ENCODE measurements at regions not wholly inside any gene's neighbourhood (a gene's known extent, or its start where the extent isn't known, plus 50 kb on each side); places are given as distances from the start of the nearest gene placed in this dataset.

DNA sequence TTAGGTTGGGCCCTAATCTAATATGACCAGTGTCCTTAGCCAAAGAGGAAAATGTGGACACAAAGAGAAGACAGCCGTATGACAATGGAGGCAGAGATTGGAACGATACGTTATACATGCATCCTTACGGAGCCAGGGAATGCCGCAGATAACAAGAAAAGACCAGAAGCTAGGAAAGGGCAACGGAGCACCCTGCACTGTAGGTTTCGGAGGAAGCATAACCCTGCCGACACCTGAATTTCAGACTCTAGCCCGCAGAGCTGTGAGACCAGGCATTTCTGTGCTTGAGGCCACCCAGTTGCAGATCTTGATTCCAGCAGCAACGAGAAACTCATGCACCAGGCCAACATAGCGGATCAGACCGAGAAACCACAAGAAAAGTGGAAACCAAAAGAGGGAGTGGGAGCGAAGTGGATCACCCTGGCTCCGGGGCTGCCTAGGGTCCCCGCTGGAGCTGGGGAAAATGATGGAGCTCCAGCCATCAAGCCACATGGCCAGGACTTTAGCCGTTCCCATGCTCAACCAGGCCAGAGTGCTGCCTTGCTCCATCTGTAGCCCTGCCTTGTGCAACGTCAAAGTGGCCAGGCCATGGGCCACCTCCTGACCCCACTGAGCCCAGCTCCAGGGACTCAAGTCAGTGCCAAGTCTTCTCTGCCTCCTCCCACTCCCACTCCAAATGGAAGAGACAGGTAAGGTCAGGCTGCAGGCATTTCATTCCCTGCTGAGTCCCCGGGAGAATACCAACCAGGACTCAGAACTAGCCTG is 51.7 kb upstream of the RPL38 start:
- H3K9me3 ChIP-seq (ENCODE audit: control insufficient read depth, insufficient read depth, low read length), result no peaks in the 10 kb centered on the region
- no peaks in the 10 kb centered on the region for H3K36me3 ChIP-seq (ENCODE audit: control insufficient read depth, insufficient read depth, low read length)
- no peaks in the 10 kb centered on the region for H3K27me3 ChIP-seq (ENCODE audit: control insufficient read depth, insufficient read depth, low read length)
- no peak overlapping the region for H3K27ac ChIP-seq (ENCODE audit: low read length)
- peaks cover 3% of the 10 kb centered on the region; the same call in 1 of the 2 replicates for H3K4me1 ChIP-seq (ENCODE audit: control insufficient read depth, insufficient read depth, low read length)
- WGBS (ENCODE audit: insufficient coverage, insufficient read length), result no CpG with 5 or more reads among the region's 18 CpGs
- H3K4me3 ChIP-seq (ENCODE audit: low read length), result no peak overlapping the region
- no peak for DNase-seq (ENCODE audit: low read depth, low spot score)

GRCh38 chr17:74152591-74153455 is 50.7 kb upstream of the RPL38 start:
- Histone ChIP-seq H3K4me3 (ENCODE audit: low read length) (no peak overlapping the region), H3K27ac (ENCODE audit: low read length) (no peak overlapping the region), H3K4me1 (ENCODE audit: control insufficient read depth, insufficient read depth, low read length) (peaks cover 3% of the 10 kb centered on the region; the same call in 1 of the 2 replicates), H3K9me3 (ENCODE audit: control insufficient read depth, insufficient read depth, low read length) (no peaks in the 10 kb centered on the region), H3K27me3 (ENCODE audit: control insufficient read depth, insufficient read depth, low read length) (no peaks in the 10 kb centered on the region), H3K36me3 (ENCODE audit: control insufficient read depth, insufficient read depth, low read length) (no peaks in the 10 kb centered on the region)
- DNase-seq (ENCODE audit: low read depth, low spot score), result no peak
- WGBS (ENCODE audit: insufficient coverage, insufficient read length), result no CpG with 5 or more reads among the region's 12 CpGs

GRCh38 chr17:74153456-74153810 is 50.0 kb upstream of the RPL38 start:
- H3K4me1 ChIP-seq (ENCODE audit: control insufficient read depth, insufficient read depth, low read length), result peaks cover 3% of the 10 kb centered on the region; the same call in 1 of the 2 replicates
- no CpG with 5 or more reads among the region's 4 CpGs for WGBS (ENCODE audit: insufficient coverage, insufficient read length)
- H3K36me3 ChIP-seq (ENCODE audit: control insufficient read depth, insufficient read depth, low read length), result no peaks in the 10 kb centered on the region
- H3K27ac ChIP-seq (ENCODE audit: low read length), result no peak overlapping the region
- DNase-seq (ENCODE audit: low read depth, low spot score), result no peak
- H3K27me3 ChIP-seq (ENCODE audit: control insufficient read depth, insufficient read depth, low read length), result no peaks in the 10 kb centered on the region
- no peak overlapping the region for H3K4me3 ChIP-seq (ENCODE audit: low read length)
- H3K9me3 ChIP-seq (ENCODE audit: control insufficient read depth, insufficient read depth, low read length), result no peaks in the 10 kb centered on the region

Measured in iPS DF 6.9 (cell line).